SK-N-DZ (cell line): ENCODE measurements at regions not wholly inside any gene's neighbourhood (a gene's known extent, or its start where the extent isn't known, plus 50 kb on each side); places are given as distances from the start of the nearest gene placed in this dataset.
A peak's percentile ranks its signal among the peaks of the same experiment; 100 is the strongest.

Source experiments
- DNase-seq: peaks from one replicate; pipeline ENCODE4 v3.0.0-alpha.2; 2015; ENCODE audit warnings: low spot score

- DNase-seq = no peak
These were observed 105.5 kb upstream of the MYL2 start for GRCh38 chr12:111025792-111026430.

GRCh38 chr12:111025301-111025700 lies 104.9 kb upstream of the MYL2 start:
- no peak for DNase-seq

GRCh38 chr12:111024205-111024801 lies 103.9 kb upstream of the MYL2 start:
- peak; percentile 74 for DNase-seq

GRCh38 chr12:111022386-111022785 lies 102.0 kb upstream of the MYL2 start:
- no peak for DNase-seq

GRCh38 chr12:111014547-111014946 lies 94.2 kb upstream of the MYL2 start:
- DNase-seq = no peak

DNA sequence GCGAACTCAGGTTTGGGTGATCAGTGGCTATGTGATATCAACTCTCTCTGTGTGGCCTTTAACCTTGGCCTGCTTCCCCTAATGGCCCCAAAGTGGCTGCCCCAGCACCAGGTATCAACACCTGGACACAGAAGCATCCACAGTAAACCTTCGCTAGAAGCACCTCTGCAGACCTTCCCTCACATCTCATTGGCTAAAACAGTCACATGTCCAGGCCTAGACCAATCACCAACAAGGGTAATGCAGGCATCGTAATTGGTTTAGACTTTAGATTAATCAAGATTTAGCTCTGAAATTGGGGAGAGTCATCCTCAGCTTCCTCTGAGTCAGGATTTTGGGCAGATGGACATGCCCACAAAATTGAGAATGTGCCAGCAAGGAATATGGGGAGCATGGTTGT lies 92.5 kb upstream of the MYL2 start:
- DNase-seq = no peak

DNA sequence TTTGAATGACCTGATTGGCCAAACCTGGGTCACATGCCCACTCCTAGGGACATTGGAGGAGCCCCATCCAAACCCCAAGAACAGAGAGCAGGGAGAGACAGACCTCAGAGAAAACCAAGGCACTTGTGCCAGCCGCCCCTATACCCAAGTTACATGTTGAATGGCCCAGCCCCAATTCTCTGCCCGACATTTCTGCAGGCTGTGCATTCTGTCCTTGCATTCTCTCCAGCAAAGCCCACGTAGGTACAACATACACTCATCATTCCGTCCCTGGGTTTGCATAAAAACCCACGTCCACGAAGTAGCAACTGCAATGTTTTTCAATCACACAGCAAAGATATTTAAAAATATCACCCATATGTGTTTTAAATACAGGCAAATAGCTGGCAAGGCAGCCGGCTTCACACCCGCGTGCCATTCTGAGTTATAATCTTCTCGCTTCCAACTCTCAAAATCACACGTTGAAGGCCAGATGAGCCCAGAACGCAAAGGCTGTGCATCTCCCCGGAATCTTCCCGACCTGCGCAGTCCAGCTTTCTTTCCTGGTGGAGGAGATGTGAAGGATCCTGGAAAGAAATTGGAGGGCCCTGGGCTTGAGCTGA lies 91.7 kb upstream of the MYL2 start:
- no peak for DNase-seq

GRCh38 chr12:111010916-111011657 lies 90.7 kb upstream of the MYL2 start:
- no peak for DNase-seq

GRCh38 chr12:111010061-111010460 lies 89.7 kb upstream of the MYL2 start:
- no peak for DNase-seq

DNA sequence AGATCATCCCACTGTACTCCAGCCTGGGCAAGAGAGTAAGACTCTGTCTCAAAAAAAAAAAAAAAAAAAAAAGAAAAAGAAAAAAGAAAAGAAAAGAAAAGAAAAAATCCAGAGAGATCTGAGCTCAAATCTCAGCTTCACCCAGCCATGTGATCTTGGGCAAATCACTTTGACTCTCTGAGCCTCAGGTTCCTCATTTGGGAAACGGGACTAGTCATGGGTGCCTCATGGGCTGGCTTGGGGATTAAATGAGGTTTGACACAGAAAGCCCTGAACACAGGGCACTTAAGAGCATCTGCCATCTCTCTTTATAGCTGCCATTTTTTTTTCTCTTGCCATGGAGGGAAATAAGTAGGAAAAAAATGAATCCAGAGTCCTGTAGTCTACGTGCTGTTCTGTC lies 86.2 kb upstream of the MYL2 start:
- no peak for DNase-seq

DNA sequence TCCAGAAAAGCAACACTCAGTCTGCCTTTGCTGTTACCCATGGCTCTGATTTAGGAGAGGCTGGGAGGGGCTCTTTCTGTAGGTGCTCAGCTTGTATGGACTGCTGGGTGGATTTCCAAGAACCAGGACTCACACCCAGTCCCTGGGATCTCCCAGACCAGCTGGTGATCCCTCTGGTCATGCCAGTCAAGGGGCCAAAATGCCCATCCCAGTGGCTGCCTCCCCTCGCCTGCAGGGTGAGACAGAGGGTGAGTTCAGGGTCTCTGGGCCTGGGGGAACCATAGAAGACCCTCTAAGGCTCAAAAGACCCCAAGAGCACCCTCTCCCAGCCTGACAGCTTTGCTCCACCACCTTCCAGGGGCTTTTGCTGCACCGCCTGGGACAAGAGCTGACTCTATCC lies 78.6 kb upstream of the MYL2 start:
- no peak for DNase-seq

- DNase-seq = no peak
These were observed 77.8 kb upstream of the MYL2 start for GRCh38 chr12:110998165-110998564.

DNA sequence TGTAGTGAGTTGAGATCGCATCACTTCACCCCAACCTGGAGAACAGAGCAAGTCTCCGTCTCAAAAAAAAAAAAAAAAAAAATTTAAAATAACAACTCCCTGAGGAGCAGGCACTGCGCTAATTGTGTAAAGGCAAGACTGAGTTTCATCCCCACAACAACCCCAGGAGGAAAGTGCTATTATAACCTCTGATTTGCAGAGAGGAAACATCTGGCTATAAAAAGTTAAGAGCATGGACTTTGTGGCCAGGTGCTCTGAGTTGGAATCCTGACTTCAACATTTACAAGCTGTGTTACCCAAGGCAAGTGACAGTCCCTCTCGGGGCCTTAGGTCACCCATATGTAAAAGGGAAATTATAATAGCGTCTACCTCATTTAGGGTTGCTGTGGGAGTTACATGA lies 76.0 kb upstream of the MYL2 start:
- no peak for DNase-seq

GRCh38 chr12:110995615-110996014 lies 75.2 kb upstream of the MYL2 start:
- no peak for DNase-seq

DNA sequence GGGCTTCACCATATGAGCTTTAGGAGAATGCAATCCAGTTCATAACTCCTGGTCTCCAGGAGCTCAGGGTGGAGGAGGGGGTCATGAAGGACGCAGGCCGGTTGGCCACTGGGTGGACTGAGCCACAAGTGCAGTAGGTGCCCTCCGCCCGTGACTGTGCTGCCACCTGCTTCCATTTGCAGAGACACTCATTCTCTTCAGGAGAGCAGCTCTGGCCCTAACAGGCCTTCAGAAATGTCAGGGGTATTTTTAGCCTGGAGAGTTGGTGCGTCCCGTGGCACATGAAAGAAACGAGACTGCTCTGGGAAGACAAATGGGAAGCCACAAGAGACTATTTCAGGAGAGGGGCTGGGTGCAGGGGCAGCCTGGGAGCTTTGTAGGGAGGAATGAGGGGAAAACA lies 74.6 kb upstream of the MYL2 start:
- no peak for DNase-seq

DNA sequence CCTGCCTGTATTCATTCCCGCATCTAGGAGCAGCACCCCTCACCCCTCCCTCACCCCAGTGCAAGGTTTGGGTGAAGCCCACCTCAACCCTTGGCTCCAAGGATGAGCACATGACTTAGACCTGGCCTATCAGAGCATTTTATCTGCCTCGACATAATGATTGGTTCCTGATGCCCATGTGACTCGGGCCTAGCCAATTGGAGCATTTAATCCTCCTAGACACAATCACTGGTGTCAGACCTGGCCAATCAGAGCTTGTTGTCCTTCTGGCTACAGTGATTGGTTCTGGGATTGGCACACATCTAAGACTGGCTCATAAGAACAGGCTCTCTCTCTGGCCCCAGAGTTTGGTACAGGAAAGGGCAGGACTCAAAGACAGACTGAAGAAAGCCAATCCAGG lies 73.1 kb upstream of the MYL2 start:
- peak; percentile 91 for DNase-seq

GRCh38 chr12:110992909-110993308 lies 72.5 kb upstream of the MYL2 start:
- DNase-seq = peak; percentile 84

GRCh38 chr12:110983811-110984210 lies 63.4 kb upstream of the MYL2 start:
- DNase-seq = no peak

DNA sequence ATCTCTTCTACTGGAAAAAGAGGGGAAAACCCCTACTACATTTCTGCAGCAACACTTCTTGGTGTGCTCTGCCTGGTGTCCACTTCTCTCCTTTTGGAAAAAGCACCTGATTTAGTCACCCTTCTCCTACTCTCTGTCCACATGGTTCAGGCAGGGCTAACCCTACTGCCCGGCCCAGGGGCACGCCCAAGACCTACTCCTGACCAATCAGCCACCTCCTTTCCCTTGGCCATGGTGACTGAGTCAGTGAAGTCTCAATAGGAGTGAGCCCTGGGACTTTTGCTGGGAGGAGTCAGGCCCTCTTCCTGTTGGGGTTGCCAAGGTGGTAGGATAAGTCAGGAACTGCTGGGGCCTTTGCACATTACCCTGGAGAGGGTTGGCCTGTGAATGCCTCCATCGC lies 52.5 kb upstream of the MYL2 start:
- no peak for DNase-seq

- DNase-seq = peak; percentile 50
These were observed 51.6 kb upstream of the MYL2 start for GRCh38 chr12:110971936-110972335.

GRCh38 chr12:110971189-110971920 lies 51.0 kb upstream of the MYL2 start:
- peak; percentile 80 for DNase-seq
